ENCODE measurements at regions not wholly inside any gene's neighbourhood (a gene's known extent, or its start where the extent isn't known, plus 50 kb on each side); places are given as distances from the start of the nearest gene placed in this dataset.

GRCh38 chr9:28206280-28206679 lies 633.0 kb upstream of the C9orf72 start:
- no peak for TF ChIP-seq CTCF (IDR thresholded peaks at IDR 0.05 in 2 of 3, conservative IDR thresholded peaks at IDR 0.05 in 1 of 3; ENCODE audit: control insufficient read depth in 2 of 3, extremely low read depth in 1 of 3, insufficient read depth in 1 of 3, low read depth in 3 of 3, low read length in 3 of 3)
- no peak for TF ChIP-seq POLR2AphosphoS5 (IDR thresholded peaks at IDR 0.05; ENCODE audit: low read length)
